Neuronal stem cell (in vitro differentiated cells): ENCODE measurements at regions not wholly inside any gene's neighbourhood (a gene's known extent, or its start where the extent isn't known, plus 50 kb on each side); places are given as distances from the start of the nearest gene placed in this dataset.

Experiments
- DNase-seq: peaks from one replicate; pipeline ENCODE4 v3.0.0-alpha.2; 2013; ENCODE audit warnings: low spot score
- H2AFZ ChIP-seq: one replicate; pipeline ENCODE4 v1.6.1; 2013; ENCODE audit warnings: mild to moderate bottlenecking, low read length, inconsistent platforms
- H2AK5ac ChIP-seq: 2 replicates; pipeline ENCODE4 v1.6.1; 2013; ENCODE audit warnings: low read depth, mild to moderate bottlenecking, inconsistent platforms, low read length, moderate library complexity, mixed read lengths
- H2BK120ac ChIP-seq: 2 replicates; pipeline ENCODE4 v1.6.1; 2013; ENCODE audit warnings: low read depth, mild to moderate bottlenecking, inconsistent platforms, low read length, moderate library complexity, mixed read lengths
- H2BK12ac ChIP-seq: one replicate; pipeline ENCODE4 v1.6.1; 2013; ENCODE audit warnings: low read length, inconsistent platforms
- H2BK15ac ChIP-seq: 2 replicates; pipeline ENCODE4 v1.6.1; 2013; ENCODE audit warnings: mild to moderate bottlenecking, low read length, inconsistent platforms, mixed read lengths
- H2BK5ac ChIP-seq: one replicate; pipeline ENCODE4 v1.6.1; 2013; ENCODE audit warnings: inconsistent platforms, mild to moderate bottlenecking, low read length, moderate library complexity
- H3K14ac ChIP-seq: one replicate; pipeline ENCODE4 v1.6.1; 2013; ENCODE audit warnings: low read length, inconsistent platforms
- H3K18ac ChIP-seq: 2 replicates; pipeline ENCODE4 v1.6.1; 2013; ENCODE audit warnings: low read length, inconsistent platforms
- H3K23ac ChIP-seq: 2 replicates; pipeline ENCODE4 v1.6.1; 2013; ENCODE audit warnings: low read depth, mild to moderate bottlenecking, mixed read lengths, low read length, inconsistent platforms; ENCODE audit not compliant: poor library complexity
- H3K27ac ChIP-seq: replicated peaks from 3 replicates; pipeline ENCODE4 v1.5.1; 2013; ENCODE audit warnings: low read length, inconsistent platforms
- H3K27me3 ChIP-seq, 3 experiments: 2 replicates each; pipeline ENCODE4 v1.6.1; 2013; ENCODE audit warnings: low read length in 3 of 3, mild to moderate bottlenecking in 2 of 3, inconsistent platforms in 1 of 3, low read depth in 1 of 3, mixed read lengths in 1 of 3, moderate library complexity in 1 of 3; ENCODE audit not compliant: control insufficient read depth in 3 of 3, insufficient read depth in 3 of 3
- H3K36me3 ChIP-seq, 2 donors: replicated peaks in 1 of 2; 2 replicates each; pipeline ENCODE4 v1.6.1; 2013; ENCODE audit warnings: low read length in 2 of 2; ENCODE audit not compliant: control insufficient read depth in 2 of 2, insufficient read depth in 2 of 2
- H3K4ac ChIP-seq: 2 replicates; pipeline ENCODE4 v1.6.1; 2013; ENCODE audit warnings: inconsistent platforms, mild to moderate bottlenecking, low read length, moderate library complexity
- H3K4me1 ChIP-seq, 2 donors: 1 replicate in 1 of 2; 2 replicates in 1 of 2; pipeline ENCODE4 v1.6.1; 2013; ENCODE audit warnings: low read length in 2 of 2, low read depth in 1 of 2; ENCODE audit not compliant: control insufficient read depth in 2 of 2, insufficient read depth in 1 of 2
- H3K4me2 ChIP-seq: one replicate; pipeline ENCODE4 v1.6.1; 2013; ENCODE audit warnings: mild to moderate bottlenecking, low read length, inconsistent platforms; ENCODE audit not compliant: insufficient read depth, poor library complexity, severe bottlenecking
- H3K4me3 ChIP-seq, 2 donors: 2 replicates each; pipeline ENCODE4 v1.5.1; 2013; ENCODE audit warnings: low read length in 2 of 2, mild to moderate bottlenecking in 2 of 2, inconsistent platforms in 1 of 2, moderate library complexity in 1 of 2
- H3K79me1 ChIP-seq: one replicate; pipeline ENCODE4 v1.6.1; 2013; ENCODE audit warnings: low read depth, mild to moderate bottlenecking, inconsistent platforms, low read length, moderate library complexity
- H3K9ac ChIP-seq: one replicate; pipeline ENCODE4 v1.6.1; 2013; ENCODE audit warnings: mild to moderate bottlenecking, low read depth, low read length, inconsistent platforms; ENCODE audit not compliant: poor library complexity
- H3K9me3 ChIP-seq, 2 donors: replicated peaks in 1 of 2; 2 replicates each; pipeline versions ENCODE3 to v1.6.1; 2013; ENCODE audit warnings: low read length in 2 of 2, mild to moderate bottlenecking in 2 of 2, inconsistent platforms in 1 of 2, low read depth in 1 of 2, mixed read lengths in 1 of 2, moderate library complexity in 1 of 2; ENCODE audit not compliant: control insufficient read depth in 2 of 2, insufficient read depth in 1 of 2
- H4K8ac ChIP-seq: one replicate; pipeline ENCODE4 v1.6.1; 2013; ENCODE audit warnings: low read depth, mild to moderate bottlenecking, inconsistent platforms, low read length, moderate library complexity
- H4K91ac ChIP-seq: one replicate; pipeline ENCODE4 v1.6.1; 2013; ENCODE audit warnings: low read length, low read depth, mild to moderate bottlenecking, inconsistent platforms; ENCODE audit not compliant: poor library complexity
- WGBS, 2 donors: extraction: QIAGEN DNeasy Blood & Tissue Kit; methylation state at CpG; one replicate each; pipeline ENCODE4 v1.1.7; 2013; ENCODE audit warnings: missing lambda C conversion rate in 2 of 2, mixed read lengths in 1 of 2; ENCODE audit not compliant: insufficient read length in 2 of 2, insufficient replicate concordance in 1 of 2; ENCODE audit errors: extremely low coverage in 2 of 2; 5-methylcytosine and 5-hydroxymethylcytosine counted together

DNA sequence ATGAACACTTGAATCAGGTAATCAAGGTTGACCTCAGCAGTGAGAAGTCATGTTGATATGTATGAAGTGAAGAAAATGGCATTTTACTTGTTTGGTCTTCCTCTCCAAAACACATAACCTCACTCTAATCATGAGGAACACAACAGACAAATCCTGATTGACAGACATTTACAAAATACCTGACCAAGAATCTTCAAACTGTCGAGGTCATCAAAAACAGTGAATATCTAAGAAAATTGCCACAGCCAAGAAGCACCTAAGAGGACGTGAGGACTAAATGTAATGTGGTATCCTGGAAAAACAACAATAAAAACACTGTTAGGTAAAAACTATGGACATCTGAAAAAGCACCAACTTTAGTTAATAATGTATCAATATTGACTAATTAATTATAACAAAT lies 129.5 kb upstream of the MAGEB18 start:
- H3K27ac ChIP-seq = no peak overlapping the region
- no peak overlapping the region for H3K4me2 ChIP-seq
- no peak overlapping the region for H2BK12ac ChIP-seq
- H2BK120ac ChIP-seq = no peak overlapping the region
- no peak overlapping the region for H2BK15ac ChIP-seq
- no peaks in the 10 kb centered on the region for H3K36me3 ChIP-seq
- no peak overlapping the region for H3K4me3 ChIP-seq
- no peaks in the 10 kb centered on the region for H3K79me1 ChIP-seq
- H3K18ac ChIP-seq = no peak overlapping the region
- no peaks in the 10 kb centered on the region for H3K4me1 ChIP-seq
- DNase-seq = no peak
- no peak overlapping the region for H3K9ac ChIP-seq
- H2AFZ ChIP-seq = no peak overlapping the region
- H3K14ac ChIP-seq = no peak overlapping the region
- H2AK5ac ChIP-seq = no peak overlapping the region
- WGBS, 2 donors = no CpG with 5 or more reads among the region's 2 CpGs
- no peaks in the 10 kb centered on the region for H3K9me3 ChIP-seq
- H3K27me3 ChIP-seq = no peaks in the 10 kb centered on the region
- H2BK5ac ChIP-seq = no peak overlapping the region
- H3K4ac ChIP-seq = no peak overlapping the region
- no peak overlapping the region for H4K8ac ChIP-seq
- no peak overlapping the region for H3K23ac ChIP-seq
- H4K91ac ChIP-seq = no peak overlapping the region

- no peak overlapping the region for H2BK15ac ChIP-seq
- no peaks in the 10 kb centered on the region for H3K9me3 ChIP-seq
- no peak overlapping the region for H3K18ac ChIP-seq
- H2AK5ac ChIP-seq = no peak overlapping the region
- H3K4me2 ChIP-seq = no peak overlapping the region
- H3K36me3 ChIP-seq = no peaks in the 10 kb centered on the region
- H3K9ac ChIP-seq = no peak overlapping the region
- WGBS, 2 donors = no CpG with 5 or more reads among the region's 6 CpGs
- no peak overlapping the region for H3K14ac ChIP-seq
- no peak for DNase-seq
- no peak overlapping the region for H3K23ac ChIP-seq
- H3K27ac ChIP-seq = no peak overlapping the region
- H3K4ac ChIP-seq = no peak overlapping the region
- no peaks in the 10 kb centered on the region for H3K4me1 ChIP-seq
- H3K4me3 ChIP-seq = no peak overlapping the region
- H2AFZ ChIP-seq = no peak overlapping the region
- no peak overlapping the region for H2BK5ac ChIP-seq
- no peaks in the 10 kb centered on the region for H3K79me1 ChIP-seq
- no peak overlapping the region for H2BK12ac ChIP-seq
- no peak overlapping the region for H4K8ac ChIP-seq
- no peaks in the 10 kb centered on the region for H3K27me3 ChIP-seq
- no peak overlapping the region for H2BK120ac ChIP-seq
- H4K91ac ChIP-seq = no peak overlapping the region
These were observed 118.8 kb upstream of the MAGEB18 start for GRCh38 chrX:26019386-26019785.

DNA sequence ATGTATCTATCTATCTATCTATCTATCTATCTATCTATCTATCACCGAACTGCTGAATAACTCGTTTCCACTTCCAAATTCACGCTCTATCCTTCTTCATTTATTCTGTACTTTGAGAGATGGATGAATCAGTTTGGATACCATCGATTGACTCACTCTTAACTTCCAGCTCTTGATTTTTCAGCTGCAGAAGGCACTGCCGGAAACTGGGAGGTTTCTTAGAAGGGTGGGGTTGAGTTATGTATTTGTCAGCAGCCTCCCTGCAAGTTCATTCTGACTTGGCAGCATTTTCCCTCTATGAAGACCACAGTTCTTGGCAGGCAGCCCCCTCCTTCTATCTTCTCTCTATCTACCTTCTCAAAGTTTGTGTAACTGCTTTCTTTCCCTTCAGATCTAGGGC lies 112.0 kb upstream of the MAGEB18 start:
- no peak overlapping the region for H4K8ac ChIP-seq
- H3K9ac ChIP-seq = no peak overlapping the region
- H2BK12ac ChIP-seq = no peak overlapping the region
- DNase-seq = no peak
- H3K23ac ChIP-seq = no peak overlapping the region
- H3K14ac ChIP-seq = no peak overlapping the region
- no peak overlapping the region for H4K91ac ChIP-seq
- no peak overlapping the region for H2AFZ ChIP-seq
- no peaks in the 10 kb centered on the region for H3K4me1 ChIP-seq
- no peak overlapping the region for H3K4me3 ChIP-seq
- H3K18ac ChIP-seq = no peak overlapping the region
- H2BK5ac ChIP-seq = no peak overlapping the region
- H2BK120ac ChIP-seq = no peak overlapping the region
- WGBS, 2 donors = no CpG with 5 or more reads among the region's 5 CpGs
- no peak overlapping the region for H2AK5ac ChIP-seq
- H3K27me3 ChIP-seq = no peaks in the 10 kb centered on the region
- no peaks in the 10 kb centered on the region for H3K9me3 ChIP-seq
- no peak overlapping the region for H3K27ac ChIP-seq
- H2BK15ac ChIP-seq = no peak overlapping the region
- H3K79me1 ChIP-seq = no peaks in the 10 kb centered on the region
- H3K36me3 ChIP-seq = no peaks in the 10 kb centered on the region
- no peak overlapping the region for H3K4ac ChIP-seq
- H3K4me2 ChIP-seq = no peak overlapping the region

DNA sequence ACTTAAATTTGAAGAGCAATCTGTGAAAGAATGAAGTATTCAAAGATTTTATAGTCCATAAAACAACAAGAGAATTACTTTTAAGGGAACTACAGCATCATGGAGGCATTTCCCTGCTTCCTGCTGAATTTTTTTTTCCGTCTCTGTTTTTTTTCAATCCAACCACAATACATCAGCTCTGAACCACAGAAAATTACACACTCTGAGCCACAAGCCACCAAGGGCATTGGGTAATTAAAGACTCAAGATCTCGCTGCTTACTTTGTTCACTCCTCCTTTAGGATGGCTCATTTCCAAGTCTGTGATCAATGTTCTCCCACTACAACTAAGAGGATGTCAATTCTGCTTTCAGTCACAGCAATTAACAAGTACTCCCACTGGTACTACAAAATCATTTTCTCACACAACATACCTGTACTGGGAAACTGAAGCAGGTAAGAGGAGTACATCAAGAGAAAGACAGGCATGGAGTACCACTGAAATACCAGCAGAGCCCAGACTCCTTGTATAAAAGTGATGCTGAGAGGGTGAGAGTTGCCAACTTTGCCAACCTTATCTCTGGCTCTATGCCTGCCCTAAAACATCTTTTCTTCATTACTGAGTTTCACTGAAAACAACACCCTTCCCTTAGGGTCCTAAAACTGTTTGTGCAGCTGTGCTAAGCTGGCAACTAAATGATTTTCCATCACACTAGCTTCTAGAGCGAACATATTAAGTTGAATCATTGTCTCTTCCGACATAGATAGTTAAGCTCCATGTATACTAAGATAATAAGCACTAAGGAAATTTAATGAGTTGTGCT lies 105.8 kb upstream of the MAGEB18 start:
- Histone ChIP-seq H3K14ac (no peak overlapping the region), H2BK15ac (no peak overlapping the region), H3K9me3 (no peaks in the 10 kb centered on the region), H4K8ac (no peak overlapping the region), H3K79me1 (no peaks in the 10 kb centered on the region), H3K4me1 (no peaks in the 10 kb centered on the region), H2AK5ac (no peak overlapping the region), H3K27me3 (no peaks in the 10 kb centered on the region), H3K9ac (no peak overlapping the region), H3K36me3 (no peaks in the 10 kb centered on the region), H2BK5ac (no peak overlapping the region), H3K4me2 (no peak overlapping the region), H2BK12ac (no peak overlapping the region), H3K4me3 (no peak overlapping the region), H2BK120ac (no peak overlapping the region), H3K27ac (no peak overlapping the region), H4K91ac (no peak overlapping the region), H2AFZ (no peak overlapping the region), H3K18ac (no peak overlapping the region), H3K4ac (no peak overlapping the region), H3K23ac (no peak overlapping the region)
- no CpG with 5 or more reads among the region's 4 CpGs for whole genome bisulfite sequencing, 2 donors
- no peak for DNase-seq
